K562 (cell line): ENCODE measurements at regions not wholly inside any gene's neighbourhood (a gene's known extent, or its start where the extent isn't known, plus 50 kb on each side); places are given as distances from the start of the nearest gene placed in this dataset.

ENCODE experiments used
- FOSL1 ChIP-seq: fragments of 200-800 bp; sonication (Bioruptor generic); conservative IDR thresholded peaks from 2 replicates; pipeline ENCODE4 v1.6.1; 2016; ENCODE audit warnings: missing genetic modification characterization, missing compliant biosample characterization
- TF ChIP-seq, protein P1 (sequence below), 3 experiments: IDR thresholded peaks in 2 of 3; conservative IDR thresholded peaks in 1 of 3; 2 replicates each; pipeline ENCODE4 v1.5.1; 2011 to 2012; ENCODE audit warnings: low read length in 3 of 3, mild to moderate bottlenecking in 3 of 3, control low read depth in 2 of 3, improper control_type of control experiment in 1 of 3, inconsistent platforms in 1 of 3, low read depth in 1 of 3, mixed read lengths in 1 of 3, moderate library complexity in 1 of 3; ENCODE audit not compliant: insufficient read depth in 2 of 3

DNA sequence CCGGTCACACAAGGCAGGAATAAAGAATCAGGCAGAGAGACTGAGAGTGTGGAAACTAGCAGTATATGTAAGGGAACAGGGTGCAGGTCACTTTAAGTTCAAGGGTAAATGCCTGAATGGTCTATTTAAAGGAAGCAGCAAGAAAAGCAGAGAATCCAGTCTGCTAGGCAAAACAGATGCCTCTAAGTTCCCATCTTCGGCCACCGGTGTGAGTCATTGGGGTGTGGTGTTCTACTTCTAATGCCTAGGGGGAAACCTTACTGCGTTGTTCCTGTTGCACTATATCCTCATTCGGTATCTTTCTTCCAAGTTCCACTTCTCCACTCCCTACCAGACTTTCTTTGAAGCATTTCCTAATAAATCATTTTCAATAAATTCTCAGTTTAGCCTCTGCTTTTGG lies 259.9 kb downstream of the HHIPL2 start:
- TF ChIP-seq FOSL1, result peak; percentile 46
- TF ChIP-seq, protein P1, sequence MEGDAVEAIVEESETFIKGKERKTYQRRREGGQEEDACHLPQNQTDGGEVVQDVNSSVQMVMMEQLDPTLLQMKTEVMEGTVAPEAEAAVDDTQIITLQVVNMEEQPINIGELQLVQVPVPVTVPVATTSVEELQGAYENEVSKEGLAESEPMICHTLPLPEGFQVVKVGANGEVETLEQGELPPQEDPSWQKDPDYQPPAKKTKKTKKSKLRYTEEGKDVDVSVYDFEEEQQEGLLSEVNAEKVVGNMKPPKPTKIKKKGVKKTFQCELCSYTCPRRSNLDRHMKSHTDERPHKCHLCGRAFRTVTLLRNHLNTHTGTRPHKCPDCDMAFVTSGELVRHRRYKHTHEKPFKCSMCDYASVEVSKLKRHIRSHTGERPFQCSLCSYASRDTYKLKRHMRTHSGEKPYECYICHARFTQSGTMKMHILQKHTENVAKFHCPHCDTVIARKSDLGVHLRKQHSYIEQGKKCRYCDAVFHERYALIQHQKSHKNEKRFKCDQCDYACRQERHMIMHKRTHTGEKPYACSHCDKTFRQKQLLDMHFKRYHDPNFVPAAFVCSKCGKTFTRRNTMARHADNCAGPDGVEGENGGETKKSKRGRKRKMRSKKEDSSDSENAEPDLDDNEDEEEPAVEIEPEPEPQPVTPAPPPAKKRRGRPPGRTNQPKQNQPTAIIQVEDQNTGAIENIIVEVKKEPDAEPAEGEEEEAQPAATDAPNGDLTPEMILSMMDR (IDR thresholded peaks at IDR 0.05 in 2 of 3, conservative IDR thresholded peaks at IDR 0.05 in 1 of 3; ENCODE audit: insufficient read depth in 2 of 3, low read depth in 1 of 3, low read length in 3 of 3), result no peak
